SK-N-SH treated with all-trans-retinoic acid at 6 μM for 48 hours (cell line): ENCODE measurements at regions not wholly inside any gene's neighbourhood (a gene's known extent, or its start where the extent isn't known, plus 50 kb on each side); places are given as distances from the start of the nearest gene placed in this dataset.

Experiments
- ATAC-seq: fragments of 200-7000 bp; cut with Tn5 transposase; 3 replicates; pipeline ENCODE4 v1.9.1; 2020; ENCODE audit warnings: mild to moderate bottlenecking, moderate library complexity
- ARNTL ChIP-seq: fragments of 450-650 bp; formaldehyde crosslinking; IDR thresholded peaks from 2 replicates; pipeline ENCODE4 v1.5.0; 2020; ENCODE audit warnings: low read depth, mild to moderate bottlenecking, moderate library complexity, borderline replicate concordance
- BACH2 ChIP-seq: fragments of 250-450 bp; sonication (Bioruptor Pico); IDR thresholded peaks from 2 replicates; pipeline ENCODE4 v1.9.0; 2021; ENCODE audit warnings: mild to moderate bottlenecking, borderline replicate concordance
- CSDC2 ChIP-seq: fragments of 250-450 bp; sonication (Bioruptor Pico); IDR thresholded peaks from 2 replicates; pipeline ENCODE4 v1.5.0; 2020; ENCODE audit warnings: mild to moderate bottlenecking, moderate library complexity
- ESRRG ChIP-seq: fragments of 250-450 bp; sonication (Bioruptor Pico); IDR thresholded peaks from 2 replicates; pipeline ENCODE4 v1.6.1; 2021; ENCODE audit warnings: mild to moderate bottlenecking
- GLIS3 ChIP-seq: fragments of 250-450 bp; sonication (Bioruptor Pico); IDR thresholded peaks from 2 replicates; pipeline ENCODE4 v1.5.0; 2020; ENCODE audit warnings: mild to moderate bottlenecking, moderate library complexity
- OSR1 ChIP-seq: fragments of 250-450 bp; sonication (Bioruptor Pico); IDR thresholded peaks from 2 replicates; pipeline ENCODE4 v1.8.0; 2022; ENCODE audit warnings: moderate library complexity, mild to moderate bottlenecking, inconsistent platforms
- PPARA ChIP-seq: fragments of 250-450 bp; sonication (Bioruptor Pico); IDR thresholded peaks from 2 replicates; pipeline ENCODE4 v1.5.0; 2020; ENCODE audit warnings: mild to moderate bottlenecking, borderline replicate concordance
- RARB ChIP-seq: fragments of 250-450 bp; sonication (Bioruptor Pico); IDR thresholded peaks from 2 replicates; pipeline ENCODE4 v1.8.0; 2021; ENCODE audit warnings: mild to moderate bottlenecking, moderate library complexity
- SNAI2 ChIP-seq: fragments of 250-450 bp; sonication (Bioruptor Pico); IDR thresholded peaks from 2 replicates; pipeline ENCODE4 v1.5.0; 2020; ENCODE audit warnings: mild to moderate bottlenecking, moderate library complexity
- TCF4 ChIP-seq: fragments of 250-450 bp; sonication (Bioruptor Pico); IDR thresholded peaks from 2 replicates; pipeline ENCODE4 v1.8.0; 2021; ENCODE audit warnings: mild to moderate bottlenecking, moderate library complexity, borderline replicate concordance
- TOX ChIP-seq: fragments of 250-450 bp; sonication (Bioruptor Pico); IDR thresholded peaks from 2 replicates; pipeline ENCODE4 v1.8.0; 2021; ENCODE audit warnings: mild to moderate bottlenecking, moderate library complexity, borderline replicate concordance
- ZC3H10 ChIP-seq: fragments of 250-450 bp; sonication (Bioruptor Pico); IDR thresholded peaks from 2 replicates; pipeline ENCODE4 v1.5.1; 2021; ENCODE audit warnings: mild to moderate bottlenecking, moderate library complexity
- ZFP3 ChIP-seq: fragments of 250-450 bp; sonication (Bioruptor Pico); IDR thresholded peaks from 2 replicates; pipeline ENCODE4 v1.5.0; 2020; ENCODE audit warnings: mild to moderate bottlenecking, moderate library complexity
- ZFP30 ChIP-seq: fragments of 450-650 bp; formaldehyde crosslinking; IDR thresholded peaks from 2 replicates; pipeline ENCODE4 v1.5.0; 2022; ENCODE audit warnings: mild to moderate bottlenecking, moderate library complexity
- ZNF565 ChIP-seq: fragments of 450-650 bp; formaldehyde crosslinking; conservative IDR thresholded peaks from 2 replicates; pipeline ENCODE4 v1.5.0; 2020; ENCODE audit warnings: low read depth, mild to moderate bottlenecking, moderate library complexity
- ZNF70 ChIP-seq: fragments of 450-650 bp; formaldehyde crosslinking; IDR thresholded peaks from 2 replicates; pipeline ENCODE4 v1.5.0; 2020; ENCODE audit warnings: mild to moderate bottlenecking, moderate library complexity
- ZNF8 ChIP-seq: fragments of 450-650 bp; formaldehyde crosslinking; IDR thresholded peaks from 2 replicates; pipeline ENCODE4 v1.5.0; 2020; ENCODE audit warnings: mild to moderate bottlenecking, moderate library complexity
- TF ChIP-seq, protein P1 (sequence below): fragments of 250-450 bp; sonication (Bioruptor Pico); IDR thresholded peaks from 2 replicates; pipeline ENCODE4 v1.5.0; 2020; ENCODE audit warnings: mild to moderate bottlenecking, moderate library complexity
- TF ChIP-seq, protein P2 (sequence below): fragments of 250-450 bp; sonication (Bioruptor Pico); IDR thresholded peaks from 2 replicates; pipeline ENCODE4 v1.5.1; 2021; ENCODE audit warnings: mild to moderate bottlenecking, moderate library complexity
- TF ChIP-seq, protein P3 (sequence below): fragments of 250-450 bp; sonication (Bioruptor Pico); IDR thresholded peaks from 2 replicates; pipeline ENCODE4 v1.8.0; 2021; ENCODE audit warnings: low read depth, mild to moderate bottlenecking, moderate library complexity, borderline replicate concordance
- TF ChIP-seq, protein P4 (sequence below): fragments of 250-450 bp; sonication (Bioruptor Pico); IDR thresholded peaks from 2 replicates; pipeline ENCODE4 v1.8.0; 2020; ENCODE audit warnings: mild to moderate bottlenecking, moderate library complexity, borderline replicate concordance

DNA sequence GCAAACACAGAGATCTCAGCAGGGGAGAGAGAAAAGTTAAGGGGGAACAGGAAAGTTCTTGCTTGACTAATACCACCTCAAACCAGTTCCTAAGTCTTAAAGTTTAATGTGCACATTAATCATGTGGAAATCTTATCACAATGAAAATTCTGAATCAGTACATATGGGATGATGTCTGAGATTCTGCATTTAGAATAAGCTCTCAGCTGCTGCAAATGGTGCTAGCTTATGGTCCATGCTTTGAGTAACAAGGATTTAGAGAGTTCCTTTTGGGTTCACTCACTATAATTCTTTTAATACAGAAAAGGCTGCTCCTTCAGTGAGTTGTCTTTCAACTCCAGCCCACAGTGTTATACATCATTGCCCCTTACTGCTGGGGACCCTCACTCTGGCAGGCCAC is 99.5 kb upstream of the THRB start:
- ATAC-seq, result no peak
- TF ChIP-seq ZNF565 (CRISPR knock-in tag) (no peak), ZFP3 (CRISPR knock-in tag) (no peak), OSR1 (CRISPR knock-in tag) (no peak), ZNF8 (CRISPR knock-in tag) (no peak)

DNA sequence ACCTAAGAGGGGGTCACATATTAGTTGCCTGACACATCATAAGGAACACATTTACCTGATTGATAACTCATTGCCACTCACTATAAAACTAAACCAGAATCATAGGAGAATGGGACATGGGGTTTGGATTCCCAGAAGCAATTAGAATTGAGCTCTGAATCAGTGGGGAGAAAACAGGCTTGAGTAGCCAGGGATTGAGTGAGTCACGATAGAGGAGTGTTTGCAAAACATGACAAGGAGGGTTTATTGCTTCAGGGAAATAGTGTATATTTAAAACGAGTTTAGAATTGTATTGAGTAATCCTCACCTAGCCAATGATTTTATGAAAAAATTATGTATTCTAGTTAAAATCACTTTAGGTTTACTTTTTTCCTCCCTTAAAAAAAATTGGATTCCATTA is 101.1 kb upstream of the THRB start:
- ATAC-seq, result no peak
- TF ChIP-seq CSDC2 (CRISPR knock-in tag), result no peak
- TF ChIP-seq TCF4 (CRISPR knock-in tag), result no peak
- no peak for TF ChIP-seq ZFP3 (CRISPR knock-in tag)
- no peak for TF ChIP-seq GLIS3 (CRISPR knock-in tag)
- no peak for TF ChIP-seq RARB (CRISPR knock-in tag)
- no peak for TF ChIP-seq ZC3H10 (CRISPR knock-in tag)
- TF ChIP-seq ZNF565 (CRISPR knock-in tag), result no peak
- TF ChIP-seq, protein P1, sequence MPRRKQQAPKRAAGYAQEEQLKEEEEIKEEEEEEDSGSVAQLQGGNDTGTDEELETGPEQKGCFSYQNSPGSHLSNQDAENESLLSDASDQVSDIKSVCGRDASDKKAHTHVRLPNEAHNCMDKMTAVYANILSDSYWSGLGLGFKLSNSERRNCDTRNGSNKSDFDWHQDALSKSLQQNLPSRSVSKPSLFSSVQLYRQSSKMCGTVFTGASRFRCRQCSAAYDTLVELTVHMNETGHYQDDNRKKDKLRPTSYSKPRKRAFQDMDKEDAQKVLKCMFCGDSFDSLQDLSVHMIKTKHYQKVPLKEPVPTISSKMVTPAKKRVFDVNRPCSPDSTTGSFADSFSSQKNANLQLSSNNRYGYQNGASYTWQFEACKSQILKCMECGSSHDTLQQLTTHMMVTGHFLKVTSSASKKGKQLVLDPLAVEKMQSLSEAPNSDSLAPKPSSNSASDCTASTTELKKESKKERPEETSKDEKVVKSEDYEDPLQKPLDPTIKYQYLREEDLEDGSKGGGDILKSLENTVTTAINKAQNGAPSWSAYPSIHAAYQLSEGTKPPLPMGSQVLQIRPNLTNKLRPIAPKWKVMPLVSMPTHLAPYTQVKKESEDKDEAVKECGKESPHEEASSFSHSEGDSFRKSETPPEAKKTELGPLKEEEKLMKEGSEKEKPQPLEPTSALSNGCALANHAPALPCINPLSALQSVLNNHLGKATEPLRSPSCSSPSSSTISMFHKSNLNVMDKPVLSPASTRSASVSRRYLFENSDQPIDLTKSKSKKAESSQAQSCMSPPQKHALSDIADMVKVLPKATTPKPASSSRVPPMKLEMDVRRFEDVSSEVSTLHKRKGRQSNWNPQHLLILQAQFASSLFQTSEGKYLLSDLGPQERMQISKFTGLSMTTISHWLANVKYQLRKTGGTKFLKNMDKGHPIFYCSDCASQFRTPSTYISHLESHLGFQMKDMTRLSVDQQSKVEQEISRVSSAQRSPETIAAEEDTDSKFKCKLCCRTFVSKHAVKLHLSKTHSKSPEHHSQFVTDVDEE (CRISPR knock-in tag), result no peak
- no peak for TF ChIP-seq ZFP30 (CRISPR knock-in tag)
- TF ChIP-seq, protein P2, sequence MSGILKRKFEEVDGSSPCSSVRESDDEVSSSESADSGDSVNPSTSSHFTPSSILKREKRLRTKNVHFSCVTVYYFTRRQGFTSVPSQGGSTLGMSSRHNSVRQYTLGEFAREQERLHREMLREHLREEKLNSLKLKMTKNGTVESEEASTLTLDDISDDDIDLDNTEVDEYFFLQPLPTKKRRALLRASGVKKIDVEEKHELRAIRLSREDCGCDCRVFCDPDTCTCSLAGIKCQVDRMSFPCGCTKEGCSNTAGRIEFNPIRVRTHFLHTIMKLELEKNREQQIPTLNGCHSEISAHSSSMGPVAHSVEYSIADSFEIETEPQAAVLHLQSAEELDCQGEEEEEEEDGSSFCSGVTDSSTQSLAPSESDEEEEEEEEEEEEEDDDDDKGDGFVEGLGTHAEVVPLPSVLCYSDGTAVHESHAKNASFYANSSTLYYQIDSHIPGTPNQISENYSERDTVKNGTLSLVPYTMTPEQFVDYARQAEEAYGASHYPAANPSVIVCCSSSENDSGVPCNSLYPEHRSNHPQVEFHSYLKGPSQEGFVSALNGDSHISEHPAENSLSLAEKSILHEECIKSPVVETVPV (CRISPR knock-in tag), result no peak
- no peak for TF ChIP-seq ESRRG
- TF ChIP-seq, protein P3, sequence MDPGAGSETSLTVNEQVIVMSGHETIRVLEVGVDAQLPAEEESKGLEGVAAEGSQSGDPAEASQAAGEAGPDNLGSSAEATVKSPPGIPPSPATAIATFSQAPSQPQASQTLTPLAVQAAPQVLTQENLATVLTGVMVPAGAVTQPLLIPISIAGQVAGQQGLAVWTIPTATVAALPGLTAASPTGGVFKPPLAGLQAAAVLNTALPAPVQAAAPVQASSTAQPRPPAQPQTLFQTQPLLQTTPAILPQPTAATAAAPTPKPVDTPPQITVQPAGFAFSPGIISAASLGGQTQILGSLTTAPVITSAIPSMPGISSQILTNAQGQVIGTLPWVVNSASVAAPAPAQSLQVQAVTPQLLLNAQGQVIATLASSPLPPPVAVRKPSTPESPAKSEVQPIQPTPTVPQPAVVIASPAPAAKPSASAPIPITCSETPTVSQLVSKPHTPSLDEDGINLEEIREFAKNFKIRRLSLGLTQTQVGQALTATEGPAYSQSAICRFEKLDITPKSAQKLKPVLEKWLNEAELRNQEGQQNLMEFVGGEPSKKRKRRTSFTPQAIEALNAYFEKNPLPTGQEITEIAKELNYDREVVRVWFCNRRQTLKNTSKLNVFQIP (CRISPR knock-in tag), result no peak
- TF ChIP-seq, all 23 proteins: peak for 0

DNA sequence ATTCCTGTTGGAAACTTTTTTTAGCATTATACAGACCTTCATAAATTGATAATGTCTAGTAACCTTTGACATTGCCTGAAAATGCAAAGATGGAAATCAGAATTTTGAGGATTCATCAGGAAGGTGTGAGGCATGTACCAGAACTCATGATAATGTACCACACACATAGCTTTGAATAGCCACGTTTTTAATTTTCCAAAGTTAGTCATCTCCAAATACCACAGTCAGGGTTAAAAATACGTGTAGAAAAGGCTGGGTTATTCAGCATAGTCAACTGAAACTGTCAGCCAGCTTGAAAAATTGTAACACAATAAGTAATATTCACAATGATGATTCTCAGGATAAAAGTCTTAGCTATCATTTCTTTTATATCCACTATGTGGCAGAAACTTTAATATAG is 102.0 kb upstream of the THRB start:
- TF ChIP-seq GLIS3 (CRISPR knock-in tag) (no peak), ESRRG (no peak), PPARA (CRISPR knock-in tag) (no peak), TCF4 (CRISPR knock-in tag) (no peak), ZNF565 (CRISPR knock-in tag) (no peak), OSR1 (CRISPR knock-in tag) (no peak), CSDC2 (CRISPR knock-in tag) (no peak), TOX (CRISPR knock-in tag) (no peak), ZNF70 (CRISPR knock-in tag) (no peak), ZFP30 (CRISPR knock-in tag) (no peak), ZNF8 (CRISPR knock-in tag) (no peak), ZC3H10 (CRISPR knock-in tag) (no peak), SNAI2 (CRISPR knock-in tag) (no peak), ZFP3 (CRISPR knock-in tag) (no peak), BACH2 (CRISPR knock-in tag) (no peak), ARNTL (no peak)
- TF ChIP-seq, protein P2 (CRISPR knock-in tag), result no peak
- TF ChIP-seq, protein P4, sequence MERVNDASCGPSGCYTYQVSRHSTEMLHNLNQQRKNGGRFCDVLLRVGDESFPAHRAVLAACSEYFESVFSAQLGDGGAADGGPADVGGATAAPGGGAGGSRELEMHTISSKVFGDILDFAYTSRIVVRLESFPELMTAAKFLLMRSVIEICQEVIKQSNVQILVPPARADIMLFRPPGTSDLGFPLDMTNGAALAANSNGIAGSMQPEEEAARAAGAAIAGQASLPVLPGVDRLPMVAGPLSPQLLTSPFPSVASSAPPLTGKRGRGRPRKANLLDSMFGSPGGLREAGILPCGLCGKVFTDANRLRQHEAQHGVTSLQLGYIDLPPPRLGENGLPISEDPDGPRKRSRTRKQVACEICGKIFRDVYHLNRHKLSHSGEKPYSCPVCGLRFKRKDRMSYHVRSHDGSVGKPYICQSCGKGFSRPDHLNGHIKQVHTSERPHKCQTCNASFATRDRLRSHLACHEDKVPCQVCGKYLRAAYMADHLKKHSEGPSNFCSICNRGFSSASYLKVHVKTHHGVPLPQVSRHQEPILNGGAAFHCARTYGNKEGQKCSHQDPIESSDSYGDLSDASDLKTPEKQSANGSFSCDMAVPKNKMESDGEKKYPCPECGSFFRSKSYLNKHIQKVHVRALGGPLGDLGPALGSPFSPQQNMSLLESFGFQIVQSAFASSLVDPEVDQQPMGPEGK (CRISPR knock-in tag), result no peak
- TF ChIP-seq, protein P3 (CRISPR knock-in tag), result no peak
- ATAC-seq, result no peak
